ENCODE measurements at regions not wholly inside any gene's neighbourhood (a gene's known extent, or its start where the extent isn't known, plus 50 kb on each side); places are given as distances from the start of the nearest gene placed in this dataset.

DNA sequence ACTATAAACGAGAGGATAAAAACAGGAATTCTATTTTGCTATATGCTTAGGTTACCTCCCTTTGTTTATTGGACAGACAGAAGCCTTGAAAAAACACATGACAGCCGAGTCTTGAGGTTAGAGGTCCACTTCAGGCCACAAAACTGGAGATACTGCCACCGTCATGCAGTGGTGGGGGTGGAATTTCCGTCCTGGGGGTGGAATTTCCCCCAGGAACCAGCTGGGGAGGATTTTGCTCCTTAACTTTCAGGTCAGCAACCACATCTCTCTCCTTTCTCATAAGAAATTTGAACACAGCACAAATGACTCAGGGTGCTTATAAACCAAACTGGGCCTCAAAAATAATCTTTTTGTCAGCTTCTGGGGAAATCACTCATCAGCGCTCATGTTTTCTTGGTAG is 545.8 kb upstream of the ADAMTS9 start:
- no peak for DNase-seq (ENCODE audit: low spot score)

DNA sequence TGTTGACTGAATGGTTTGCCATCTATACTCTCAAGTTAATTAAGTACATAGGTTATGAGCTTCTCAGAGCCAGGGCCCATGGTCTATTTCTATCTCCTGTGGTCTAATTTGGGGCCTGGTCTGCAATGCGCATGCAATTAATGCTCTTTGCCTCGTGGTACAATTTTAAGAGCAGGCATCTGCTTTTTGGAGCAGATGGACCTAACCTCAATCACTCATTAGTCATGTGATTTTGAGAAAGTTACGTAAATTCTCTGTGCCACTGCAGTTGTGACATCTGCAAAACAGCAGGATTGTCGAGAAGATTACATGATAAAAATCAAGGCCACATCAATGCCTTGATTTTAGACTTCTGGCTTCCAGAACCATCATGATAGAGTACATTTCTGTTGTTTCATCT is 543.7 kb upstream of the ADAMTS9 start:
- DNase-seq (ENCODE audit: low spot score) = no peak

DNA sequence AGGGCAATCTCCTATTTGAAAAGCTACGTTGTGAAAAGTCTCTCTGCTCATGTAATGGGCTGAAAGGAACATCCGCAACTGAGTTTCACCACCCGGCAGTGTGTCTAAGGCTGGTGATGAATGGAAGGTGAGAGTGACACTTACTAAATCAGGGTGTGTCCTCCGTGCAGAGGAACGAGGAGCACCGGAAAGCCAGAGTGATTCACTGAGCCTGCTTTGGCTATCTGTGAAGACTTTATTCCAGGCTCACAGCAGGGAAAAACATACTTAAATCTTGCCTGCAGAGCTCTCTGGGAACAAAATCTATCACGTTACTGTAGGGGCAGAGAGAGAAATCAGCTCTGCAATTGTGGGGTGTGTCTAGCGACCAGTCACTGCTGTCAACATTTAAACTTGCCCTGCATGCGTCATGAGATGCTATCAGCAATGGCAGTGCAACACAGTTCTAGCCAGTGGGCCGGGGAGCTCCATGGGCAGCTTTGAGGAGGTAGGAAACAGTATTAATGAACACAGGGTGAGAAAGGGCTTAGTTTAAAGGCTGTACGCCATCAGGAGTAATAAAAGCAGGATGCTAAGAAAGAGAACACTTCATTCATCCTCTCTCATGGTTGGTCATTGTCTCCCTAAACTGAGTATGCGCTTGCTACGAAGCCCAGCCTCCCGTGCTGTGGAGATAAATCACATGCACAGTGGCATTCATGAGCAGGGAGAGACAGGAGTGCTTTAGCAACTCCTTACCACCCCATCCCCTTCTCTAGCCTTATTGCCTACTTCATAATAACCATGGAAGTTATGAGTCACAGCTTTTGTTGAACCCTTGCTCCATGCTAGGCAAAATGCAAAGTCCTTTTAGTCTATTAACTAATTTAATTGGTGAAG is 542.7 kb upstream of the ADAMTS9 start:
- no peak for DNase-seq (ENCODE audit: low spot score)

DNA sequence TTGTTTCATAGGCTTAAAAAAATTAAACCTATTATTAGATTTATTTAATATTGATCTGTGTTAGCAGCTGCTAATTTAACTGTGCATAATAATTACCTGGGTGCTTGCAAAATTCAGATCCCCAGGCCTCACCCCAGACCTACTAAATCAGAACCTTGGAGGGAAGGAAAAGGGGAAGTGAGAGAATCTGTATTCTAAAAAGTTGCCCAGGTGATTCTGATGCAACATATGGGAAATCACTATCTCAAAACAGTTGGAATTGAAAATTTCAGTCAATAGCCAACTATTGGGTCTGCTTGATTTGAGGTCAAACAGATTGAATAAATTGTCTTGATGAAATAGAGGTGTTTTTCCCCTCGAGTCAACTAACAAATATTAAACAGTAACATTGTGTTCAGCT is 538.5 kb upstream of the ADAMTS9 start:
- DNase-seq (ENCODE audit: low spot score) = no peak

DNA sequence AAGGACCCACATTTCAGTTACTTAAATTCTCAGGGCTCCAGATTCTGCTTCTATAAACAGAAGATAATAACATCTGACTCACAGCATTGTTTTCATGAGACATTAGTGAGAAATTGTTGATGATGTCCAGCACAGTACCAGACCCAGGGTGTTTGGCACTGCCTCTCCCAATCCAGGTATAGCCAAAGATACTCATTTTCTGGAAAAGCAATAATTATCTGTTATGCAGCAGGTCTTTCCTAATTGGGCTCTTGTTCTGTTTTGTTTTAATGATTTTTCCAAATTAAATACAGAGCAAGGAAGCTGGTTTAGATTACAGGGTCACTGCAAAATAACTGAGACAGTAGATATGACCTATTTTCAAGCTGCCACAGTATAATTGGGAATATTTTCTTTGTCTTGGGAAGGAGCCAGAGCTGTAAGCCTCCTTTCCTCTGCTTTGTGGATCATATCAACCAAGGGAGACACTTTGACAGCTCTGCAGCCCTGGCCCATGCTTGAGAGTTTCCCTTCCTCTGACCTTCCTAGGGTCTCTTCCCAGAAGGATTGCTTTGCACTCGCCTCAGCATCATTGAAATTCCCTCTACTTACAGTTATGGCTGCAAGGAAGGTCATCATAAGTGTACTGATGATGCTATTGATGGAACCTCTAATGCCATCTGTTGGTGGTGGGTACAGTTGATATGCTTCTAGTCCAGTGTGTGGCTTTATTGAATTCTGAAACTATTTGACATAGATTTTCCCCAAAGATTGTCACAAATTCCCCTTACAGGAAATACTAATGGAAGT is 522.4 kb upstream of the ADAMTS9 start:
- DNase-seq (ENCODE audit: low spot score) = no peak

DNA sequence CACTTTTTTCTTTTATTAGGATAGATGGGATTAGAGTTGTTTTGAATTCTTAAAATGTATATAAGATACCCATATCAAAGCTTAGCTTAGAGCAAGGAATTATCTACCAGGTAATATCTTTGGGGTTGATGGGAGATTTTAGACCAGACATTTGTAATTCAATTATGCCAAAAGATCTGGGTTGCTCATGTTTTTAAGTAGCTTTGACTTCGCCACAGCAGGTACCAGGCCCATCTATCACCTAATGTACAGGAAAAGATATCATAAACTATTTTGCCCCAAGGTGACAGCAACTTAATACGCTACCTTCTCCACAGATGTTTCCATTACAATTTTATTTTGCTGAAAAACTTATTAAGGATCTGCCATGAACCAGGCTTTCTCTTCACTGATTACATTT is 514.6 kb upstream of the ADAMTS9 start:
- DNase-seq (ENCODE audit: low spot score) = no peak

DNA sequence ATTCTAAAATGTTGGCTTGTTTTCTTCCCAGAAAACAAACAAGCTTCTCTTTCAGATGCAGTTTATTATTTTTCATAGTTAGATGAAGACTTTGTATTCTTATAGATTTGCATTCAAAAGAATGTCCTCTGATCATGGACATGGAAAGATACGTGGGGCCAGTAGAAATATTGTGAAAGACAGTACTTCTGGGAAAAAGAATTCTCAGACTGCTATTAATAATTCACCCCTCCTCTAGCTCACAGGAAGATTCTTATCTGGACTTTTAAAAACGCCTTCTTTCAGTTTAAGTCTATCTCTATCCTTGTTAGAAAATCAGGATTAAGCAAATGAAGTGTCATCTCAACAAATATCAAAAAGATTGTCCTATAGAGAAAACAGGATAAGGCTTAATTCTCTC is 514.1 kb upstream of the ADAMTS9 start:
- no peak for DNase-seq (ENCODE audit: low spot score)

DNA sequence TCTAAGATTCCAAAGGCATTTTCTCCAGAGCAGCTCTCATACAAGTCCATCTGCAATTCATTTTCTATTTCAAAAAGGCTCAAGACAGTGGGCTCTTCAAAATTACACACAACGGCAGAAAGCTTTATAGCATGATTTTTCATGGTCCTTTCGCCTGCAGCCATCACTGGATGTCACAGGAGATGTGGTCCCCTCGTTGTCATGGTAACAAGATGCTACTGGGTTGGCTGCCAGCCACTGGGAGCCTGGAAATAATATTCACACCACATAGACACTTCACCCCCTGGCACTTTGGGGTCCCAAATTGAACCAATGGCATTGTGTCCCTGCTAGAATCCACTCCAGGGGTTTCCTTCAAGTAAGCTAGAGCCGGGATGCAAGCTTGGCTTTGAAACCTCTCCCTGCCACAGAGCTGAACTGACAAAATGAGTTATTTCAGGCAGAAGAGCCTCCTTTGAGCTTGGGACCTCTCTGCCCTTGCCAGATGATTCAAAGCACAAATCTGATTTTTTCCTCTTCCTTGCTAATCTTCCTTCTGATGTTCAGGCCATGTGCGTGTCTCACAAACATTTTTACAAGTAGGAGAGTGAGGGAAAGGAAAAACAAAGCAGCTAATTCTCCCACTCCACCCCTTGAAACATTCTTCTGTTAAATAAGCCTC is 512.6 kb upstream of the ADAMTS9 start:
- no peak for DNase-seq (ENCODE audit: low spot score)

DNA sequence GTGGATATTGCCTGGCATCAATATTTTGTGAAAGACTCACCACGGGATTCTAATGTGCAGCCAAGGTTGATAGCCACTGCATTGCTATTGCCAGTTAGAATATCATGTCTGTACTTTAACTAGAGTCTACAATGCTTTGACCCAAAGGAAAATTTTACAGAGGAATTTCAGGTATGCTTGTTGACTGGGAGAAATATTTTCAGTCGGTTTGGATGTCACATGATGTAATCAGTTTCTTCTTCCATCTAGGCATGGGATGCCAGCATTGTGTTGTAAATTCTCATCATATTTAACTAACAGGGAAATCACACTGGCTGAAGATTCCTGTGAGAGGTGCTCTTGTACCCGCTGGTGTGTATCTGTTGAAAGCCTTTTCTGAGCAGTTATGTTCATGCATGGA is 508.9 kb upstream of the ADAMTS9 start:
- DNase-seq (ENCODE audit: low spot score) = no peak

DNA sequence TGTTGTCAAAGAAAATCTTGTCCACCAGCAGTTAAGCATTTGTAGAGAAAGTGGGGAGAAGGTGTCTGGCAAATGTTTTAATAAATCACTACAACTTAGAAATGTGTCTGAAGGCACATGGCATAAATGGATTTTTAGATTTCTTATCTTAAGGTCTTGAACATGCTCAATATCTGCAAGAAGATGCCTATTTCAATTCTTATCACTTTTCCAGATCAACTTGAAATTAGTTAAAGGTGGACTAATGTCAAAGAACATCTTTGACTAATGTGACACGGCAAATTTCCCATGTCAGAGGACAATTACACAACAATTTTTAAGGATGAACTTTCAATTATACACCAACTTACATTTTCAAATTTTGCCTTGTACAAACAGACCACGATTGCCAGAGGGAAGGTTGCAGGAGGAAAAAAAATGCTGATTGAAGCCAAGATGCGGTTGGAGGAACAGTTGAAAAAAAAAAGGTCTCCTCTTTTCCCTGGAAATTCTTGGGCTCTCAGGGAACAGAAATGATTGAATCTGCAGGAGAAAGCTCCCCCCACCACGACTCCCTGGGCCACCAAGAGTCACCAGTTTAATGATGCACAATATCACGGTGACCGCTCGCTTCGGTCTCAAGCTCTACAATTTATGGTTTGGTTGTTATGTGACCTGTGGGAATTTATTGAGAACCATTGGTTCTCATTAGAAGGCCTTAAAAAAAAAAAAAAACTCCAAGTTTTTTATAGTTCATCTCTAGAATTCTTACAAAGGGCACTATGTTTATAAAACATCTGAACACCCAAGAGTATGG is 507.6 kb upstream of the ADAMTS9 start:
- no peak for DNase-seq (ENCODE audit: low spot score)

DNA sequence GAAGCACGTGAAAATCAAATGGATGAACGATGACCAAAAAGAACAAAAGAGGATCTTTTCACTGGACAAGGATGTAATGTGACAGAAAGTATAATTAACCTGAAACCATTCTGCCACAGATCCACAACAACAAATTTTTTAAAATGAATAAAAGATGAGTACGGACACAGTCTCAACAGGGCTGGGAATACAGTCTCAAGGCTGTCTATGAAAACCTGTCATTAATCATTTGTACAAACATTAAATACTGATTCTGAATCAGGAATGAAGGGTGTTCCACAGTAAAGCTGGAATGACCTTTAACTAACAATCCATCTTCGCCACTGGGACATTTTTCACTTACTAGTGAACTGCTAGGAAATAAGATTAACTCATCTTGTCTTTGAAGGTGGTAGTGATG is 506.9 kb upstream of the ADAMTS9 start:
- no peak for DNase-seq (ENCODE audit: low spot score)

DNA sequence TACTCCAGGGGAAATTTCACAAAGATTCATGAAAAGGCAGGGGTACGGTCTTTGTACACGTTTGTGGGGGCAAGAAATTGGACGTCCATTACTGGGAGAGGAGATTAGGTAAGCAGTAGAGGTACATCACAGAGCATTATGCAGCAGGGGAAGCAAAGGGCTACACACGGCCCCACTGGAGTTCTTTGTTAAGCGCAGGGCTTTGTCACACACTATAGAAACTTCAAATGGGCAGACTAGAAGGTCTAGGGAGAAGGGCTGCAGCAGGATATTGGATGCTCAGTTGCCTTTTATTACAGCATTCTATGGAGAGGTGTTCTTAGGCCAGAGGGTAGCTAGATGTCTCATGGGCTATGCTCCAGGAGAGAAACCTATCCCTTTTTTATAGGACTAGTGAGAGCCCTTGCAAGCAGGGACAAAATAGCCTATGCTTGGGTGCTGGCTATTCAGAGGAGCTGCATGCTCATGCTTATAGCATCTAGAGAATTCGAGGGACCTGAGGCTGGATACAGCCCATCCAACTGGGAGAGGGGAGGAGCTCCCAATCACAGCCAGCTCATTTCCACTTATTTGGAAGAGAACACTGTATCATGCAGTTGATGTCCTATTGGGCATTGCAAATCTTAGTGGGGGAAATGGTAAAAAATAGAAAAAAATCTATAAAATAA is 506.4 kb upstream of the ADAMTS9 start:
- no peak for DNase-seq (ENCODE audit: low spot score)

DNA sequence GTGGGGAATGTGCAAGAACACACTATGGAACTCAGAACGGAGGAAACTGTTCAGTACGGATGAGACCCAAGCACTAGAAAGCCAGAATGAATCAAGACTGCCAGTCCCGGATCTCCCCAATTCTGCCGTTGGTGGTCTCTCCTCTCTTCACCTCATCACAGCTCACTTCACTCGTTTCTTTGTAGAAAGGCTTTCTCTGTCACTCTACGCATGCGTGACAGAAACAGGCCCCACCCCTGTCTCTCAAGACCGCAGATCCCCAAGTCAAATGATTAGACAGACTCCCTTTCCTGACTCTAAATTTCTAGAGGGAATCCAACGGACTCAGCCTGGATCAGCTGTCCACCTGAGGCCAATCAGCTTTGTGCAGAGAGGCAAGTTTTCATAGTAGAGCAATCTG is 505.7 kb upstream of the ADAMTS9 start:
- DNase-seq (ENCODE audit: low spot score) = no peak

DNA sequence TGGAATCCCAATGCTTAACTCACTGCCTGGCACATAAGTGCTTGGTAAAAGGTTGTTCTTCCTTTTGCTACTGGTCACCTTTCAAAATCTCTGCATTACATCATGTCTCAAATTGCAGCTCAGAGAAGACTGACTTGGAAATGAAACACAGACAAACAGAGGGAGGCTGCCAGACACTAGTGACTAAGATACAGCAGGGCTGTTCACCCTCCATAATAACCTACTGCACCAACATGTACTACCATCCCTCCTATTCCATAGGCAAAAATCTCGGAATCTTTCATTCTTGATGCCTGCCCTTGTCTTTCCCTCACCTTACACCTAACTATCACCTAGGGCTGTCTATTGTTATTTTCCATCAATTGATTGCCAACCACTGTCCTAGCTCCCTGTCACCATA is 502.3 kb upstream of the ADAMTS9 start:
- DNase-seq (ENCODE audit: low spot score) = no peak

DNA sequence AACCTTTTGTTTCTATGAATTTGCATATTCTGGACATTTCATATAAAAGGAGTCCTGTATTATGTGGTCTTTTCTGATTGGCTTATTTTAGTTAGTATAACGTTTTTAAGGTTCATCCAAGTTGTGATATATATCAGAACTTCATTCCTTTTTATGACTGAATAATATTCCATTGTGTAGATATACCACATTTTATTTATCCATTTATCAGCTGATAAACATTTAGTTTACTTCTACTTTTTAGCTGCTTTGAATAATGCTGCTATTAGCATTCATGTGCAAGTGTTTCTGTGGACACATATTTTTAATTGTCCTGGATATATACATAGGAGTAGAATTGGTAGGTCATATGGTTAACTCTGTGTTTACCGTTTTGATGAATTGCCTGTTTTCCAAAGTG is 498.5 kb upstream of the ADAMTS9 start:
- DNase-seq (ENCODE audit: low spot score) = no peak

DNA sequence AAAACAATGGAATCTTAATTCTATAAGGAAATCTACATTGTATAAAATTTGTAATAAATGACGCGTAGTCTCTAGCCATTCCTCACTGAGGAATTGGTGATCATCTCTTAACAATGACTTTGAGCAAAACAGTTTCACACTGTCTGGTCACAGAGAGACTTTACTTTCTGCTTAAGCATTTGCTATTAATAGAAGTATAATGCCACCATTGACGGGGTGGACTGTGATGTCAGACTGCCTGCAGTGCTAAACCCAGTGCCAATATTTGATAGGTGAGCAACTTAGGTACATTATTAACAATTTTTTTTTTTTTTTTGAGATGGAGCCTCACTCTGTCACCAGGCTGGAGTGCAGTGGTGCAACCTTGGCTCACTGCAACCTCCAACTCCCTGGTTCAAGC is 494.9 kb upstream of the ADAMTS9 start:
- DNase-seq (ENCODE audit: low spot score) = no peak

DNA sequence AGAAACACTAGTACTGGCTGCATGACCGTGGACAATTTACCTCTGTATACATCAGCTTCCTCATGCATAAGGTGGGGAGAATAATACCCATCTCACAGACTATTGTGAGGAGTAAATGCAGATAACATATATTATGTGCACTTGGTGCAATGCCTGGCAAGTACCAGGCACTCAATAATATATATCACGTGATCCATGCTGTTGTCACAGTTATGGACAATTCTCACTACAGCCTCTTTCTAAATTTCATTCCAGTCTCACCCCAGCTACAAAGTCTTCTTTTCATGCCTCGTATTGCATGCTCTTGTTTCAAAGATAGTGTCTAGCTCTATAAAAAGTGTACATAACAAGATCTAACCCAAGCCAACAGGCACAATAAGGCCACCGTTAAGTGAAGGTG is 494.3 kb upstream of the ADAMTS9 start:
- no peak for DNase-seq (ENCODE audit: low spot score)

DNA sequence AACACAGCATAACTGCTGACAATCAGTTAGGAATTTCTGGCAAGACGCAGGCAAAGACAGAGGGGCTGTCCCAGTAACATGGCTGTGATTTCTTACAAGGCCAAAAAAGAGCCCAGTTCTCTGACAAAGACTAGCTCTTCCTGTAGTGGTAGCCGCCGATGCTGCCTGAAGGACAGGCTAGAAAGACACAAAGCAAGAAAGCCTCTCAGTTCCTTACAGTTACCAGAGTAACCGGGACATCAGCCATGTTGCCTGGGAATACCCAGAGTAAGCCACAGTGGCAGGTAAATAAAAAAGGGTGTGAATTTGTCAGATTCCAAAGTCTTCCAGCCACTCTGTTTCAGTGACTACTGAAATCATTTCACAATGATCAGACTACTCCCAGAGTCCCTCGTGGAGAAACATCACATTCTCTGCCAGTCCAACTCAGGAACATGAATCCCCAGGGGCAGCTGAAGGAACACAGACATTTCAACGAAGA is 493.6 kb upstream of the ADAMTS9 start:
- no peak for DNase-seq (ENCODE audit: low spot score)

DNA sequence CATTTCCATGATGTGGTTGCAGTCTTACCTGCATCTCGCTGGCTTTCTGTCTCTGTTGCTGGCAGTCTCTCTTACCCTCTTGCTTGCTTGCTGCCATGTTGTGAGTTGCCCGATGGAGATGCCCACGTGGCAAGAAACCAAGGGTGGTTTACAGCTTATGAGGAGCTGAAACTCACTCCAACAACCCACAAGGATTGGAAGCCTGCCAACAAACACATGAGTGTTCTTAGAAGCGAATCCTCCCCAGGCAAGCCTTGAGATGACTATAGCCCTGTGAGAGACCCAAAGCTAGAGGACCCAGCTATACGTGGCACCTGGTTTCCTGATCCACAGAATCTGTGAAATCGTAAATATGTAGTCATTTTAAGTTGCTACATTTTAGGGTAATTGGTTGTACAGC is 490.9 kb upstream of the ADAMTS9 start:
- DNase-seq (ENCODE audit: low spot score) = no peak

DNA sequence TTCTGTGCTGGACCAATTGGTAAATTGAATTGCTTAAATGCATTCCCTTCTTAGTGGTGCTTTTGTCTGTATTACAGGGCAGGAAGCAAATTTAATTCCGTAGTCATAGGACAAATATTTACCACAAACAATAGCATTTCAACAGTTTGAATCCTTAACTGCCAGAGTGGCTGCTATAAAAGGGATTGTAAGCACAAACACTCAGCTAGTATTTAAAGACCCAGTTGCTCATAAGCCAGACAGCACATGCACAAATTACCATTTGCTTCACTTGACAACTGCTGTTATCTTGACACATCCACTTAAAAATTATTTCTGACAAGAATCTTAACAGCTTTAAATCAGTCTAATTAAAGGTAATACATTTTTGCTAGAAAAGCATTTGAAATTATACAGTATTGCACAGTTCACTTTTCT is 490.2 kb upstream of the ADAMTS9 start:
- no peak for DNase-seq (ENCODE audit: low spot score)

DNA sequence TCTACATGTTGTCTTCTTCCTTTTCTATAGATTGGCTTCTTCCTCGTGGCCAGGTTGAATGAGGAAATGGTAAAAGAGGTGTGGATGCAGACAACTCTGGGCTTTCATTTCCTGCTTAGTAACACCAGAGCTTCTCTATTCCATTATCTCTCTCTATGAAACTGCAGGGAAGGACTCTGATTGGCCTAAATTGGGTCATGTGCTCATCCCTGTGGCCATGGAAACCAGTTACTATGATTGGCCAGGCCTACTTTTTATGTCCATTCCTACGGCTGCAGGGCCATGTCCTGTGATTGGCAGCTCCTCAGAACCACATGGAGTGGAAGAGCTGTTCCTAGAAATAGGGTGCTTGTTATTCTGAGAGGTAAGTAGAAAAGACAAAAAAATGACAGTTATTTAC is 486.9 kb upstream of the ADAMTS9 start:
- no peak for DNase-seq (ENCODE audit: low spot score)

All from mucosa of gallbladder (tissue), 1 donor.